PC-9 (cell line): ENCODE measurements at regions not wholly inside any gene's neighbourhood (a gene's known extent, or its start where the extent isn't known, plus 50 kb on each side); places are given as distances from the start of the nearest gene placed in this dataset.

Experiments
- BruUV-seq: library from RNA; stranded (reverse); fragments of 400-500 nt; replicated peaks from 2 replicates; lab custom pipeline; 2021; lab: Mats Ljungman, UMichigan
- CTCF ChIA-PET: fragments of 300-600 bp; sonication (Branson Sonifier 250); formaldehyde crosslinking; loops from one replicate; lab custom pipeline; 2022; ENCODE audit warnings: antibody characterized with exemption; lab: Charles Lee
- POLR2A ChIA-PET: fragments of 300-600 bp; sonication (Branson Sonifier 250); formaldehyde crosslinking; loops from one replicate; lab custom pipeline; 2022; ENCODE audit warnings: antibody characterized with exemption; ENCODE audit not compliant: unreplicated experiment; lab: Charles Lee
- DNase-seq, 2 experiments: peaks; one replicate each; pipeline versions ENCODE4 v3.0.0 to v3.0.0-alpha.2; 2015 to 2022; ENCODE audit warnings: mixed read lengths in 1 of 2
- H2AFZ ChIP-seq: fragments of 200-600 bp; sonication (generic); 2 replicates; pipeline ENCODE4 v1.8.1; 2017; ENCODE audit warnings: antibody characterized with exemption
- H3F3A ChIP-seq: fragments of 200-600 bp; sonication (generic); 2 replicates; pipeline ENCODE4 v1.8.1; 2017; ENCODE audit warnings: antibody characterized with exemption, mild to moderate bottlenecking, low read depth; ENCODE audit not compliant: insufficient read depth
- H3K27ac ChIP-seq: fragments of 200-600 bp; sonication (generic); 2 replicates; pipeline ENCODE4 v1.6.1; 2016; ENCODE audit warnings: mixed run types
- H3K27me3 ChIP-seq: fragments of 200-600 bp; sonication (generic); 2 replicates; pipeline ENCODE4 v1.6.1; 2016; ENCODE audit warnings: low read depth, mixed run types; ENCODE audit not compliant: insufficient read depth
- H3K36me3 ChIP-seq: fragments of 200-600 bp; sonication (generic); 2 replicates; pipeline ENCODE4 v1.6.1; 2016; ENCODE audit warnings: low read depth, mixed run types
- H3K4me1 ChIP-seq: fragments of 200-600 bp; sonication (generic); replicated peaks from 2 replicates; pipeline ENCODE4 v1.6.1; 2016; ENCODE audit warnings: mixed run types; ENCODE audit not compliant: insufficient read depth
- H3K4me2 ChIP-seq: fragments of 200-600 bp; sonication (generic); 2 replicates; pipeline ENCODE4 v1.6.1; 2017; ENCODE audit warnings: mixed run types
- H3K4me3 ChIP-seq: fragments of 200-600 bp; sonication (generic); 2 replicates; pipeline ENCODE4 v1.6.1; 2016; ENCODE audit warnings: mixed run types
- H3K79me2 ChIP-seq: fragments of 200-600 bp; sonication (generic); 2 replicates; pipeline ENCODE4 v1.6.1; 2017; ENCODE audit warnings: low read depth, mixed run types
- H3K9me2 ChIP-seq: fragments of 200-600 bp; sonication (generic); 2 replicates; pipeline ENCODE4 v1.8.1; 2017; ENCODE audit warnings: mild to moderate bottlenecking; ENCODE audit not compliant: insufficient read depth
- H3K9me3 ChIP-seq: fragments of 200-600 bp; sonication (generic); 2 replicates; pipeline ENCODE4 v1.8.1; 2016; ENCODE audit warnings: low read depth; ENCODE audit not compliant: insufficient read depth
- H4K20me1 ChIP-seq: fragments of 200-600 bp; sonication (generic); 2 replicates; pipeline ENCODE4 v1.8.1; 2017; ENCODE audit not compliant: insufficient read depth
- CTCF ChIP-seq: fragments of 200-600 bp; sonication (generic); conservative IDR thresholded peaks from 2 replicates; pipeline ENCODE4 v1.6.1; 2017; ENCODE audit warnings: mixed run types, antibody characterized with exemption, mild to moderate bottlenecking, moderate library complexity
- EZH2 ChIP-seq: fragments of 200-600 bp; sonication (generic); IDR thresholded peaks from 2 replicates; pipeline ENCODE4 v1.8.0; 2017; ENCODE audit warnings: antibody characterized with exemption, low read depth
- intact Hi-C: fragments of 100-400 bp; cut with micrococcal nuclease; formaldehyde crosslinking; loops from one replicate; pipeline ENCODE4 v1.10.0; 2022; ENCODE audit not compliant: unreplicated experiment

- Histone ChIP-seq H3K4me3 (no peak overlapping the region), H3K4me1 (no peaks in the 10 kb centered on the region), H2AFZ (no peak overlapping the region), H3K27me3 (no peaks in the 10 kb centered on the region), H3K9me3 (peaks cover 7% of the 10 kb centered on the region), H3K27ac (no peak overlapping the region), H3F3A (no peaks in the 10 kb centered on the region), H3K9me2 (no peaks in the 10 kb centered on the region), H3K4me2 (no peak overlapping the region), H4K20me1 (no peaks in the 10 kb centered on the region), H3K79me2 (no peaks in the 10 kb centered on the region), H3K36me3 (no peaks in the 10 kb centered on the region)
- intact Hi-C loops = no loop called here
- no TSS peak for BruUV-seq
- DNase-seq = no peak
- TF ChIP-seq EZH2 = no peak
- no peak for TF ChIP-seq CTCF
- CTCF ChIA-PET = no interaction called here
- POLR2A ChIA-PET = no interaction called here
These were observed 161.7 kb upstream of the SEMA3C start for GRCh38 chr7:81080553-81080952.

GRCh38 chr7:81079746-81080145, 160.9 kb upstream of the SEMA3C start:
- Histone ChIP-seq H3K27me3 (no peaks in the 10 kb centered on the region), H3K27ac (no peak overlapping the region), H3K9me2 (no peaks in the 10 kb centered on the region), H3F3A (no peaks in the 10 kb centered on the region), H3K36me3 (no peaks in the 10 kb centered on the region), H3K79me2 (no peaks in the 10 kb centered on the region), H4K20me1 (no peaks in the 10 kb centered on the region), H3K4me2 (no peak overlapping the region), H3K9me3 (peaks cover 7% of the 10 kb centered on the region), H3K4me1 (peaks cover under 1% of the 10 kb centered on the region), H3K4me3 (no peak overlapping the region), H2AFZ (no peak overlapping the region)
- TF ChIP-seq CTCF = no peak
- TF ChIP-seq EZH2 = no peak
- no TSS peak for BruUV-seq
- POLR2A ChIA-PET = no interaction called here
- CTCF ChIA-PET = no interaction called here
- DNase-seq = peak in 1 of 2 experiments; percentile 41
- intact Hi-C loops = loop anchor here (10.0 kb wide), 1 partner anchor 365 kb away; no protein-coding TSS in a partner anchor

- Histone ChIP-seq H3K79me2 (no peaks in the 10 kb centered on the region), H3K9me3 (peaks cover 12% of the 10 kb centered on the region; the same call in 1 of the 2 replicates), H3F3A (peaks cover 13% of the 10 kb centered on the region; the same call in 1 of the 2 replicates), H3K4me3 (no peak overlapping the region), H3K27ac (peak overlapping the region; percentile 87; the same call in 1 of the 2 replicates), H2AFZ (peak overlapping the region; percentile 68; the same call in 1 of the 2 replicates), H3K36me3 (no peaks in the 10 kb centered on the region), H3K27me3 (no peaks in the 10 kb centered on the region), H4K20me1 (no peaks in the 10 kb centered on the region), H3K4me2 (no peak overlapping the region), H3K9me2 (no peaks in the 10 kb centered on the region), H3K4me1 (peaks cover 19% of the 10 kb centered on the region)
- ChIA-PET CTCF (no interaction called here), POLR2A (no interaction called here)
- DNase-seq = peak in 1 of 2 experiments; percentile 39
- TF ChIP-seq CTCF = no peak
- no peak for TF ChIP-seq EZH2
- BruUV-seq = no TSS peak
- intact Hi-C loops = loop anchor here (10.0 kb wide), 1 partner anchor 370 kb away; no protein-coding TSS in a partner anchor
These were observed 156.3 kb upstream of the SEMA3C start for GRCh38 chr7:81075150-81075549.
